NCI-H526 (cell line): ENCODE measurements at regions not wholly inside any gene's neighbourhood (a gene's known extent, or its start where the extent isn't known, plus 50 kb on each side); places are given as distances from the start of the nearest gene placed in this dataset.

Experiments
- DNase-seq, 2 experiments: peaks; one replicate each; lab custom pipeline; 2025; lab: John Stamatoyannopoulos, UW

DNA sequence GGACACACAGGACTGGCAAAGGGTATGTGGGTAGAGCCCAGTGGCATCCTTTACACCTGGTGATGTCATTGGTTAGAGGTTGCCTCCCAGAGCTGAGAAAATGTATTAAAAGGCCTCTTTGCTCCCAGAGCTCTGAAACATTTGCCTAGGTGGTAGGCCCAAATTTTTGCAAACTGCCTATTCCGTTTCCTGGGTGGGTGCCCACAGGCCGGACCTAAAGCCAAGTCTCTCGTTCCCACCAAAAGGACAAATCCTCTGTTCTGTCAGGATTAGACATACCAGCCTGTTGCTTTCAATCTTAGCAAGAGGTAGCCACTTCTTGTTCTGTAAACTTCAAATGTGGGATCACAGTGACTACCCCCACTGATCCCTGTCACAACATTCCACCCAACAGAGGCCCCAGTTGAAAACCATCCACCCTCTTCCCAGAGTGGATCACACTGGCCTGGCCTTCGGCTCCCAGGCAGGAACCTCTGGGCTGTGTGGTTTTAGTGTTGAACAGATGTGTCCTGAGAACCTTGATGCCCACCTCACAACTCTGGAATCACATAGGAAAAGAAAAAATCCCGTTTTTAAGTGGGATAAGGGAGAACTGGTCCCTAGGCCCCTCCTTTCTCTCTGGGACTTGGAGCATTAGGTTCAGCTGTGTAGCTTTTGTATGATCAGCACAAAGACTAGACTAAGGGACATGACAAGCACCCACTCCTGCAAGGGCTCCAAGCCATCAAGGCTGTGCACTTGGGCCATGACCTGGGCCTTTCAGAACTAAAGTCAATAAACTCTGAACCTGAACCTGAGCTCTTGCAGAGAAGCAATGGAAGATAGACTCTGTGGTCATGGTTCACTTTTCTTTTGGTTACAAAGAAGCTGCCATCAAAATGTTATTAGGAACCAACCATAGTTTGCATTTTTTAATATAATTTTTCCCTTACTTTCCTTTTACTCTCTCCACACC lies 211.3 kb downstream of the CYP26B1 start:
- DNase-seq: no peak

GRCh38 chr2:71935262-71935848 lies 212.3 kb downstream of the CYP26B1 start:
- DNase-seq: no peak

GRCh38 chr2:71934595-71935261 lies 212.9 kb downstream of the CYP26B1 start:
- no peak for DNase-seq

DNA sequence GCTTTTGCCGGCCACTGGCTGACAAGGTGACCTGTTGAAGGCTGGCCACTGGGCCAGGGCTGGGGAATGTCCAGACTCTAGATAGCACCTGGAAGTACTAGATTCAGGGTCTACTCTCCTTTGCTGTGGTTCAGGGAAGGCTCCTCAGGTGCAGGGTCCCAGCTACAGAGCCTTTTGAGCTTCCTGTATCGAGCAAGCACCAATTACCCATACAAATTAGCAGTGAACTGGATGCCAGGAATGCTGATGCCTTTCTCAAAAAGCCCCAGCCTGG lies 213.4 kb downstream of the CYP26B1 start:
- no peak for DNase-seq

DNA sequence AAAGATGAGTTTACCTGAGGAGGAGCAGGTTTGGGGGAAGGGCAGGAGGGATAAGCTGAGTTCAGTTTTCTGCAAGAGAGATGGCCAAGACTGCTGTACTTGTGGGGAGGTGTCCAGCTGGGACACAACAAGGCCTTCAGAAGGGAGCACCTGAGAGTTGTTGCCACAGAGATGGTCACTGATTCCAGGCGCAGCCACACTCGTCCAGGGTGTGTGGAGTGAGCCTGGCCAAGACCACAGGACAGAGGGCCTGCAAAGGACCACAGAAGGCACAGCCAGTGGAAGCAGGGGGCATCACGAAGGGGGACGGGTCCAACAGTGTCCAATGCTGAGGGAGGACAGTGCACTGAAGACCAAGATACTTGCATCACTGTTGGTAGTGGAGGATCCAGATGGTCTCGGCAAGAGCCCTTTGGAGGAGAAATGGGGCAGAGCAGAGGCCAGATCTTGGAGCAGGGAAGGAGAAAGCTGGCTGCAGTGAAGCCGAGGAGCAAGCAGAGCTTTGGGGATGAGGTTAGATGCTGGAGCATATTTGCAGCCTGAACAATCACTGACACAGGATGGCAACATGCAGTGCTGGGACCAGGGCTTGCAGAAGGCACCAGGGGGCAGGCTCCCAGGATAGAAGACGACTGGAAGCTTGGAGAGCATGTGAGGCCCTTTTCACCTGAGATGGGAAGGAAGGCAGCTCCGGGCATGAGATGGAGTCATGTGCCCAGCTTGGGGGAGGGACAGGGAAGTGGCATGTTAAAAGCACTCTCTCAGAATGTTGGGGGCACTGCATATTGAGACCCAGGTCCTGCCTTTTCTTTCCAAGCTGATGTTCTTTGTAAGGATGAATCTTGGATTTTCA lies 214.0 kb downstream of the CYP26B1 start:
- peak; percentile 31 to 55 for DNase-seq

GRCh38 chr2:71932780-71933466 lies 214.7 kb downstream of the CYP26B1 start:
- DNase-seq: no peak

DNA sequence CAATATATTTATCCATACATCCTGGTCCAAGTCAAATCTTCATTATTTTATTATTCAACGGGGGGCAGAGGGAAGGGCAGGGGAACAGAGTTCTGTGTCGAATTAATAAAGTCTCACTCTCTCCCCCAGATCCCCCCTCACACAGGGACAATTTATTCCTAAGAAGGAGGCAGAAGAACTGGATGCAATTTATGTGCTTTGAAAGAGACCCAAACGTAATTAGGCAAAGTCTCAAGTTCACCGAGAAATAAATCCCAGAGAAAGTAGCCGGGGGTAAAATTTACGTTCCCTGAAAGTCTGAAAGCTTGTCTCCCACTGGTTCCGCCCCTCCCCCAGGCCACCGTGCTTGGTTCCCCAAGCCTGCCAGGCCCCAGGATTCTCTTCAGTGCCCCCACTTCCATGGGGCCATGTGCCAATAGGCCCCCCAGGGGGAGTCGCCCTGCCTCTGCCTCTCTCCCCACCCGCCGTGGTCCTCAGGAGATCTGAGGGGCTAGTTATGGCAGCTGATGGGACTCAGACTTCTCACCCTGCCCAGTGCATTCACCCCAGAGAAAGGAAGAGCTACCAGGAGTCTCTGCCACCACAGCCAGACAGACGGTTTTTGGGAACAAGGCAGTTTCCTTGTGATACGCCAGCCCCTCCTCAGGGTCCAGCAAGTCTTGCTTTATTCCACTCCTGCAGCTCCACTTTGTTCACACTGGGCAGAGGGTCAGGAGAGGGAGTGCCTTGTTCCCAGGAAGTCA lies 215.5 kb downstream of the CYP26B1 start:
- no peak for DNase-seq

- DNase-seq: no peak
These were observed 217.5 kb downstream of the CYP26B1 start for GRCh38 chr2:71930049-71930681.

DNA sequence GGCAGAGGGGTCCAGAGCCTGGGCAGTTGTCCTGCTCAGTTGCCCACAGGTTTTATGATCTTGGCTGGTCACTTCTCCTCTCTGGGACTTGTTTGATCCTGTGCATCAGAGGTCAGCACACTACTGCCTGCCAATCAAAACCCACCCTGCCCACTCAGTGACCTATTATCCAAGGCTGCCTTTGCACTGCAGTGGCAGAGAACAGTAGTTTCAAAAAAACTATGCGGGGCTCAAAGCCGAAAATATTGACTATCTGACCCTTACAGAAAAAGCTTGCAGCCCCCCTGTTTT lies 218.2 kb downstream of the CYP26B1 start:
- no peak for DNase-seq

- no peak for DNase-seq
These were observed 218.8 kb downstream of the CYP26B1 start for GRCh38 chr2:71928734-71929481.

GRCh38 chr2:71927757-71928715 lies 219.6 kb downstream of the CYP26B1 start:
- no peak for DNase-seq

DNA sequence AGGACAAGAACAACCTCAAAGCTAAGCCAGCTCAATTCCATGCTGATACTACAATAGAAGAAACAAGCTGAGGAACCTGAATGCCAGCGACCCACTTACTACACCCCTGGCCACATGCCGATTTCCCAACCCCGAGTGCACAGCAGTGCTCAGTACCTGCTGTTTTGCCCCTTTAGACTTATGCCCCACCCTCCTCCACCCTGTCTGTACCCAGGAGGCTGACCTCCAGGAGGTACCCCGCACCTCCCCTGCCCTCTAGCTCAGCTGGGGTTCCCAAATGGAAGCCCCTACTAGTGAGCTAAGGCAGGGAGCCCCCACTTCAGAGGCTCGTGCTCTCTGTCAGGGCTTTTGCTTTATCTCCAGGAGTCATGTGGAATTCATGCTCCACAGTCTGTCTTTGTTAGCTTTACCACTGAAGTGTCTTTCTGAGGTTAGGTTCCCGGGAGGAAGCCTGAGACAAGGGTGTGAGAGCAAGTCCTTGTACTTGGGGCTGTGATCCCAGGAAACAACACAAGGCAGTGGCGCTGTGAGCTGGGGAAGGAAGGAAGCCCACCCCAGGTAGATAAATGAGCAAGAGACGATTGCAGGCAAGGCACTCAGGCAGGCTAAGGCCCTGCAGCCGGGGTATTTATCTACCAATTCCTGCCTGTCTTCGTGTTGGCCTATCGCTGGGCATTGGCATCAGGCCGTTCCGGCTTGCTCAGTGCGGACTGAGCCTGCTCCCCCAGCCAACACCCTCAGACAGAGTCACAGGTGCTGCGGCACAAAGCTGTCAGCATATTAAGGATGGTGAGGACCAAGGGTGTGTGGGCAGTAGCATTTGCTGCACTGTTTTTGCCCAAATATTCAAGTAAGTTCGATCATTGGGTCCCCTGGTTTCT lies 220.5 kb downstream of the CYP26B1 start:
- no peak for DNase-seq

GRCh38 chr2:71926089-71926447 lies 221.6 kb downstream of the CYP26B1 start:
- DNase-seq: no peak

DNA sequence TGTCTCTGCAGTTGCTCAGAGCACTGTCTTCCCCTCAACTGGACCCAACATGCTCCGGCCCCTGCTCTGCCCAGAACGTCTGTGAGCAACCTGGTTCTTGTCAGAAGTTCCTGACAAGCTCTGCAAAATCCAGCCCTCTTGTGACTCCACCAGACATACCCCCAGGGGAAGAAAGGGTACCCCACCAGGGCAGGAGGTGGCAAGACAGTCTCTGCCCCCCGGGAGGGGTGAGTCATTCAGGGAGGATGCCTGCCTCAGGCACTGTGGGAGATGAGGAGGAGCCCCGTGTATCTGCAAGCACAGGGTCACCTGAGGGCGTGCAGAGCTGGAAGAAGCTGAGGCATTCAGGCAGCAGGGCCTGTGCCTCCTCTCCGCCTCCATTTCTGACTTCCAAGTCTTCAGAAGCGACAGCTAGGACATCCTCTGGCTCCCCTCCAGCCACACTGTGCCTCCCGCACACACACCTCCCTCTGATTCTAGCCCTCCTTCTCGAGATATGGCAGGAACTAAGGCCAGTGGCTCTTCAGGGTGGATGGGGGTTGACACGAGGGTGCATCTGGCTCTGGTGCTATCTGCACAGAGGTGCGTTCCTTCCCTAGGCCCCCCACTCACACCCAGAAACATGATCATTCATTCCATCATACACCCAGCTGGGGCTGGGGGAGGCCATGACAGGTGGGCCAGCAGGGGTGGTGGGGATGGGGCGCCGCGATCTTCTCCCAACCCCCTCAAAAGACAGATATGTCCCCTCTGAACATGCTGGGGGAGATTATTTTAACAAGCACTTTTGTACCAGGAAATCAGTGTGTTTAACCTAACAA lies 222.2 kb downstream of the CYP26B1 start:
- DNase-seq: no peak

DNA sequence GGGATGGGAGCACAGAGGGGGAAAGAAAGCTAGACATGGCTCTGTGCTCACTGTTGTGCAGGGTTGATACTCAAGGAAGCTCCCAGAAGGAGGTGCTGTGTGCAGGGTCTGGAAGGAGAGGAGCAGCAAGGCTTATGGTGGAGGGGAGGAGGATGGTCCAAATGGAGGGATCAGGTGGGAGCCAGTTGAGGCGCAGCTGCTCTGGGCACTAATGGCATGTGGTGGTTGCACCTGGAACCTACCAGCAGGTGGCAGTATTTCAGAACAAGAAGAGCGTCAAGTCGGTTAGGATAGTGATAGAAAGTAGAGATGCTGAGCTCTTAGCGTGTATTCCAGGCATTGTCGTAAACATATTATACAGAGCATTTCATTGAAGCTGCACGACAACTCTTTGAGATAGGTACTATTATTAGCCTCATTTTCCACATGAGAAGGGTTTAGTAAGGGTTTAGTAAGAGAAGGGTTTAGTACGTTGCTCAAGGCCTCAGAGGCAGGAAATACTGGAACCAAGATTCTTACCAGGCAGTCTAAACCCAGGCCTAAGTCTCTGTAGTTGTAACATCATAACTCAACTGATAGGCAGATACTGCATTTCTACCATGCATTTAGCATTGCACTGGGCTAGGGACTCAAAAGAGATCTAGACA lies 223.7 kb downstream of the CYP26B1 start:
- peak; percentile 58 to 89 for DNase-seq

DNA sequence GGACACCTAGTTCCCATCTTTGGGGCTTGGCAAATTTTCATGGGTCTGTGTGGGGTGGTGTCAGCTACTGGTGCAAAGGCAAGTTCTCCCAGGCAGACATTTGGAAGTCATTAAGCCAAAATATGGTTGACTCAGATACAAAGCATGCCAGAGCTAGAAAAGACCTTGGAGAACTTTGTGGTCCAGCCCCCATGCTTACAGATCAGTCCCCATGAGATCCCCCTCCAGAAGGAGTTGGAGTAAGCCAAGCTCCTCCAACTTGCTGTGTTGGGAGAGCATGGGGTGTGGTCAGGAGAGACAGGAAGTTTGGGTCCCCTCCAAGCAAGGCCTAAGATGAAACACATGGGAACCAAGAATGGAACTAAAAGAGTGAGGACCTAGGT lies 224.5 kb downstream of the CYP26B1 start:
- no peak for DNase-seq
